ENCODE measurements at regions not wholly inside any gene's neighbourhood (a gene's known extent, or its start where the extent isn't known, plus 50 kb on each side); places are given as distances from the start of the nearest gene placed in this dataset.

DNA sequence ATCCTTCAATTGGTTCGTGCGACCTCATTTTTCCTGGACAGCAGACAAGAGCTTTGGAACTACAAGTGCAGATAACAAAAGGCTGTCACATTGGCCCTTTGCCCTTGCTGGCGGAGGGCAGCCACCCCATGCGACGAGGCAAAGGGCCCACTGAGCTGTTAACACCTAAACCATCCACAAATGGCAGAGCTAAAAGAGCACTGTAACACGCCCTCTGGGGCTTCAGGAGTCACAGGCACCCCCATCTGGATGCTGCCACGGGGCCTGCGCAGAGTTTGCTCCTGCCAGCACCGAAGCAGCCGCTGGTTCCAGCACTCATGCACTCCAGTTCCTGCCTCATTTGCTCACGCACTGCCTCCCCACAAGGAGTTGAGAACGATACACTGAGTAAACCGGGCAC, 524.9 kb downstream of the ZNF385D start:
- TF ChIP-seq, protein P1, sequence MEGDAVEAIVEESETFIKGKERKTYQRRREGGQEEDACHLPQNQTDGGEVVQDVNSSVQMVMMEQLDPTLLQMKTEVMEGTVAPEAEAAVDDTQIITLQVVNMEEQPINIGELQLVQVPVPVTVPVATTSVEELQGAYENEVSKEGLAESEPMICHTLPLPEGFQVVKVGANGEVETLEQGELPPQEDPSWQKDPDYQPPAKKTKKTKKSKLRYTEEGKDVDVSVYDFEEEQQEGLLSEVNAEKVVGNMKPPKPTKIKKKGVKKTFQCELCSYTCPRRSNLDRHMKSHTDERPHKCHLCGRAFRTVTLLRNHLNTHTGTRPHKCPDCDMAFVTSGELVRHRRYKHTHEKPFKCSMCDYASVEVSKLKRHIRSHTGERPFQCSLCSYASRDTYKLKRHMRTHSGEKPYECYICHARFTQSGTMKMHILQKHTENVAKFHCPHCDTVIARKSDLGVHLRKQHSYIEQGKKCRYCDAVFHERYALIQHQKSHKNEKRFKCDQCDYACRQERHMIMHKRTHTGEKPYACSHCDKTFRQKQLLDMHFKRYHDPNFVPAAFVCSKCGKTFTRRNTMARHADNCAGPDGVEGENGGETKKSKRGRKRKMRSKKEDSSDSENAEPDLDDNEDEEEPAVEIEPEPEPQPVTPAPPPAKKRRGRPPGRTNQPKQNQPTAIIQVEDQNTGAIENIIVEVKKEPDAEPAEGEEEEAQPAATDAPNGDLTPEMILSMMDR (conservative IDR thresholded peaks at IDR 0.05), result no peak
- no peak for TF ChIP-seq ZFX (IDR thresholded peaks at IDR 0.05)

Data from C4-2B (cell line).